Prostate gland (tissue), 2 donors: ENCODE measurements at regions not wholly inside any gene's neighbourhood (a gene's known extent, or its start where the extent isn't known, plus 50 kb on each side); places are given as distances from the start of the nearest gene placed in this dataset.

Source experiments
- DNase-seq: peaks from one replicate; pipeline ENCODE4 v3.0.0-alpha.2; 2019; ENCODE audit warnings: low spot score
- H3K27ac ChIP-seq, 2 donors: fragments of 200-600 bp; sonication (generic); 2 replicates each; pipeline ENCODE4 v1.5.1; 2017 to 2019
- H3K27me3 ChIP-seq: fragments of 200-600 bp; sonication (generic); replicated peaks from 2 replicates; pipeline ENCODE4 v1.5.1; 2019; ENCODE audit not compliant: insufficient read depth
- H3K36me3 ChIP-seq, 2 donors: fragments of 200-600 bp; sonication (generic); 1 replicate in 1 of 2; 2 replicates in 1 of 2; pipeline versions ENCODE4 v1.5.1 to v1.8.1; 2017 to 2019
- H3K4me1 ChIP-seq: fragments of 200-600 bp; sonication (generic); replicated peaks from 2 replicates; pipeline ENCODE4 v1.5.1; 2019
- H3K4me3 ChIP-seq, 2 donors: fragments of 200-600 bp; sonication (generic); 2 replicates each; pipeline ENCODE4 v1.5.1; 2017 to 2019
- H3K9me3 ChIP-seq: fragments of 200-600 bp; sonication (generic); 2 replicates; pipeline ENCODE4 v1.5.1; 2017
- CTCF ChIP-seq, 4 experiments: fragments of 200-600 bp in 2 of 4; fragments of 450-650 bp in 2 of 4; sonication (generic) in 2 of 4; IDR thresholded peaks; 1 replicate in 3 of 4; 2 replicates in 1 of 4; pipeline ENCODE4 v1.5.1; 2016 to 2019; ENCODE audit warnings: antibody characterized with exemption in 4 of 4, mild to moderate bottlenecking in 2 of 4, moderate library complexity in 2 of 4
- POLR2A ChIP-seq: fragments of 450-650 bp; IDR thresholded peaks from one replicate; pipeline ENCODE4 v1.6.1; 2016; ENCODE audit warnings: antibody characterized with exemption, mild to moderate bottlenecking
- POLR2AphosphoS5 ChIP-seq: sonication (generic); formaldehyde crosslinking; IDR thresholded peaks from one replicate; pipeline ENCODE4 v1.6.1; 2017; ENCODE audit warnings: antibody characterized with exemption
- WGBS: methylation state at CpG from one replicate; pipeline ENCODE4 v1.1.5; 2018; 5-methylcytosine and 5-hydroxymethylcytosine counted together
- intact Hi-C: fragments of 100-400 bp; cut with DNase I; formaldehyde crosslinking; loops from one replicate; pipeline ENCODE4 v1.14.2; 2022

GRCh38 chr1:208857465-208857864 lies 613.3 kb upstream of the PLXNA2 start:
- no peak overlapping the region for H3K27ac ChIP-seq
- H3K4me3 ChIP-seq, result no peak overlapping the region
- H3K36me3 ChIP-seq, result no peaks in the 10 kb centered on the region
- no peak for DNase-seq
- H3K4me1 ChIP-seq, result no peaks in the 10 kb centered on the region
- intact Hi-C loops, result no loop called here
- H3K27me3 ChIP-seq, result no peaks in the 10 kb centered on the region
- no peaks in the 10 kb centered on the region for H3K9me3 ChIP-seq
- WGBS, result 98% methylated on average over 2 of the region's 2 CpGs
- TF ChIP-seq CTCF (IDR thresholded peaks at IDR 0.05) (no peak), POLR2AphosphoS5 (no peak), POLR2A (no peak)

GRCh38 chr1:208858738-208859137 lies 614.6 kb upstream of the PLXNA2 start:
- no peaks in the 10 kb centered on the region for H3K36me3 ChIP-seq
- DNase-seq, result no peak
- no peaks in the 10 kb centered on the region for H3K4me1 ChIP-seq
- H3K27ac ChIP-seq, result no peak overlapping the region
- H3K4me3 ChIP-seq, result no peak overlapping the region
- WGBS, result 75% methylated on average over 5 of the region's 5 CpGs
- no peaks in the 10 kb centered on the region for H3K9me3 ChIP-seq
- TF ChIP-seq CTCF (IDR thresholded peaks at IDR 0.05) (no peak), POLR2AphosphoS5 (no peak), POLR2A (no peak)
- intact Hi-C loops, result no loop called here
- H3K27me3 ChIP-seq, result no peaks in the 10 kb centered on the region

- Histone ChIP-seq H3K36me3 (no peaks in the 10 kb centered on the region), H3K4me1 (no peaks in the 10 kb centered on the region), H3K4me3 (no peak overlapping the region), H3K27me3 (no peaks in the 10 kb centered on the region), H3K9me3 (no peaks in the 10 kb centered on the region), H3K27ac (no peak overlapping the region)
- no peak for TF ChIP-seq POLR2AphosphoS5
- no peak for TF ChIP-seq POLR2A
- TF ChIP-seq CTCF (IDR thresholded peaks at IDR 0.05), result no peak
- intact Hi-C loops, result no loop called here
- 39% methylated on average over 1 of the region's 1 CpG for WGBS
- DNase-seq, result no peak
Observed at GRCh38 chr1:208864366-208864965, 620.3 kb upstream of the PLXNA2 start.

GRCh38 chr1:208866386-208866955 lies 622.3 kb upstream of the PLXNA2 start:
- H3K4me3 ChIP-seq, result no peak overlapping the region
- WGBS, result 87% methylated on average over 3 of the region's 3 CpGs
- no peak overlapping the region for H3K27ac ChIP-seq
- H3K9me3 ChIP-seq, result no peaks in the 10 kb centered on the region
- TF ChIP-seq POLR2A (no peak), POLR2AphosphoS5 (no peak), CTCF (IDR thresholded peaks at IDR 0.05) (no peak)
- no peak for DNase-seq
- no peaks in the 10 kb centered on the region for H3K4me1 ChIP-seq
- intact Hi-C loops, result no loop called here
- H3K27me3 ChIP-seq, result no peaks in the 10 kb centered on the region
- H3K36me3 ChIP-seq, result no peaks in the 10 kb centered on the region

- no peak for TF ChIP-seq POLR2A
- TF ChIP-seq POLR2AphosphoS5, result no peak
- TF ChIP-seq CTCF (IDR thresholded peaks at IDR 0.05), result no peak
- Histone ChIP-seq H3K4me3 (no peak overlapping the region), H3K36me3 (no peaks in the 10 kb centered on the region), H3K9me3 (no peaks in the 10 kb centered on the region), H3K27ac (no peak overlapping the region), H3K4me1 (no peaks in the 10 kb centered on the region), H3K27me3 (no peaks in the 10 kb centered on the region)
- no peak for DNase-seq
- 86% methylated on average over 2 of the region's 2 CpGs for WGBS
- intact Hi-C loops, result no loop called here
Observed at GRCh38 chr1:208868554-208868953, 624.4 kb upstream of the PLXNA2 start.
